Mesodermal cell (in vitro differentiated cells): ENCODE measurements at regions not wholly inside any gene's neighbourhood (a gene's known extent, or its start where the extent isn't known, plus 50 kb on each side); places are given as distances from the start of the nearest gene placed in this dataset.

Experiments used
- H3K27ac ChIP-seq: 2 replicates; pipeline ENCODE4 v1.7.0; 2013; ENCODE audit warnings: mild to moderate bottlenecking, low read depth, low read length, moderate library complexity; ENCODE audit not compliant: severe bottlenecking
- H3K36me3 ChIP-seq: 2 replicates; pipeline ENCODE4 v1.7.1; 2013; ENCODE audit warnings: mild to moderate bottlenecking, low read length, moderate library complexity; ENCODE audit not compliant: control insufficient read depth, insufficient read depth
- H3K4me1 ChIP-seq: one replicate; pipeline ENCODE4 v1.7.1; 2013; ENCODE audit warnings: mild to moderate bottlenecking, low read length; ENCODE audit not compliant: insufficient read depth, control insufficient read depth, poor library complexity, severe bottlenecking
- H3K4me3 ChIP-seq: 2 replicates; pipeline ENCODE4 v1.7.0; 2013; ENCODE audit warnings: low read length, control low read depth, mild to moderate bottlenecking; ENCODE audit not compliant: insufficient read depth, poor library complexity, severe bottlenecking; ENCODE audit errors: extremely low read depth
- H3K9me3 ChIP-seq: 2 replicates; pipeline ENCODE4 v1.7.1; 2013; ENCODE audit warnings: mild to moderate bottlenecking, low read length, moderate library complexity; ENCODE audit not compliant: control insufficient read depth
- WGBS, 2 experiments: methylation state at CpG; one replicate each; pipeline ENCODE4 v1.1.5; 2013; ENCODE audit warnings: missing lambda C conversion rate in 2 of 2; ENCODE audit not compliant: insufficient coverage in 2 of 2; 5-methylcytosine and 5-hydroxymethylcytosine counted together

DNA sequence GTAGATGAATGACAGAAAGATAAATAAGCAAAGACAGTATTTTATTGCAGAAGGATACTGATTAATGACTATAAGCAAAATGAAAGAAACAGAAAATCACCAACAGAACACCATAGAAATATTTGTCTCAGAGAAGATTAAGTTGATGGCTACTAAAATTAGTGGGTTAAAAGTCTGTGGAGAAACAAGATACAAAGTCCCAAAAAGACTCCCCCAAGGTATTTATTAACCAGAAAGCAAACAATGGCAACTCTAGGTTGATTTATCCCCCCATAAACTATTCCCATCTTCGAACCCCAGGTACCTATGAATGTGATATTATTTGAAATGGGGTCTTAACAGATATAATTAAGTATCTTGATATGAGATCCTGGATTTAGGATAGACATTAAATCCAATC, 1104.5 kb upstream of the PHF14 start:
- no peaks in the 10 kb centered on the region for H3K4me1 ChIP-seq
- no peak overlapping the region for H3K27ac ChIP-seq
- H3K4me3 ChIP-seq, result no peak overlapping the region
- no peaks in the 10 kb centered on the region for H3K36me3 ChIP-seq
- no CpG with 5 or more reads among the region's 1 CpG for WGBS, 2 experiments
- no peaks in the 10 kb centered on the region for H3K9me3 ChIP-seq

DNA sequence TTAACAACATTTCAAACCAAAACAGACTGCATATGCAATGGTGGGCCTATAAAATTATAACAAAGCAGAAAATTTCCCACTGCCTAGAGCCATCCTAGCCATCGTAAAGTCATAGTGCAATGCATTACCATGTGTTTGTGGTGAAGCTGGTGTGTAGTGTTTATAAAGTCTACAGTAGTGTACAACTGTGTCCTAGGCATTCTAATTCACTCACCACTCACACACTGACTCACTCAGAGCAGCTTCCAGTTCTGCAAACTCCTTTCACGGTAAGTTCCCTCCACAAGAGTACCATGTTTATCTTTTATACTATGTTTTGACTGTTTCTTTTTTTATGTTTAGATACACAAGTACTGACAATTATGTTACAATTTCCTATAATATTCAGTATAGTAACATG, 1104.1 kb upstream of the PHF14 start:
- no peaks in the 10 kb centered on the region for H3K4me1 ChIP-seq
- H3K27ac ChIP-seq, result no peak overlapping the region
- H3K36me3 ChIP-seq, result no peaks in the 10 kb centered on the region
- no peak overlapping the region for H3K4me3 ChIP-seq
- WGBS, 2 experiments, result no CpG with 5 or more reads among the region's 2 CpGs
- H3K9me3 ChIP-seq, result no peaks in the 10 kb centered on the region

DNA sequence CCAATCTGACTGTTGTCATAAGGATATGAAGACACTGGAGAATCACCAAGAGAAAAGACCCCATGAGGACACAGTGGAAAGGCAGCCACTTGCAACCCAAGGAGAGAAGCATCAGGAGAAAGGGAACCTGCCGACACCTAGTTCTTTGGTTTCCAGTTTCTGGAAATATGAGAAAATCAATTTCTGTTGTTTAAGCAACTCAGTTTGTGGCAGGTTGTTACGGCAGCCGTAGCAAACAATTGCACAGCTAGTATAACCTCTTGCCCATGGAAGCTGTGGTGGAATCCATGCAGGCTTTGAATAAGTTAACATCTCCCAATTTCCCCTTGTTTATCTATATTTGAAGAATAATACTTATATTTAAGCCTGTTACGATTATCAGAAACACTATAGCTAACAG, 1103.0 kb upstream of the PHF14 start:
- no peaks in the 10 kb centered on the region for H3K36me3 ChIP-seq
- no peak overlapping the region for H3K27ac ChIP-seq
- no peaks in the 10 kb centered on the region for H3K9me3 ChIP-seq
- 88 to 100% methylated on average over 1 to 3 of the region's 4 CpGs for WGBS, 2 experiments
- no peak overlapping the region for H3K4me3 ChIP-seq
- no peaks in the 10 kb centered on the region for H3K4me1 ChIP-seq

DNA sequence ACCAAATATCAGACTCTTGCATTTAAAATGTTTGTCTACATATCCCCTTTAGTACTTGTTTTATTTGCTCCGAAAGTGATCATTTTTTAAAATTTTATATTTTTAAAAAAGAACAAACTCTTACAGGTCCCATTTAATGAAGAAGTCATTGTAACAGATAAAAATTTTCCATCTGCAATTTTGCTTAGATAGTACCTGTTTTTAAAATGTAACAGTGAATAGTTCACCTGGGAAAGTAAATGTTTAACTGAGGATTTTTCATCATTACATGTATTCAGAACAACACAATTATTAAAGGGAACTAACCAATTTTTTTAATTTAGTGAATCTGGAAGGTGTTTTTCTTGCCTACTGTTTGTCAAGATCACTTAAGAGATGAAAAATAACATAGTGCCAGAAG, 1099.5 kb upstream of the PHF14 start:
- no CpG with 5 or more reads among the region's 1 CpG for WGBS, 2 experiments
- Histone ChIP-seq H3K9me3 (no peaks in the 10 kb centered on the region), H3K27ac (no peak overlapping the region), H3K4me3 (no peak overlapping the region), H3K4me1 (no peaks in the 10 kb centered on the region), H3K36me3 (no peaks in the 10 kb centered on the region)

DNA sequence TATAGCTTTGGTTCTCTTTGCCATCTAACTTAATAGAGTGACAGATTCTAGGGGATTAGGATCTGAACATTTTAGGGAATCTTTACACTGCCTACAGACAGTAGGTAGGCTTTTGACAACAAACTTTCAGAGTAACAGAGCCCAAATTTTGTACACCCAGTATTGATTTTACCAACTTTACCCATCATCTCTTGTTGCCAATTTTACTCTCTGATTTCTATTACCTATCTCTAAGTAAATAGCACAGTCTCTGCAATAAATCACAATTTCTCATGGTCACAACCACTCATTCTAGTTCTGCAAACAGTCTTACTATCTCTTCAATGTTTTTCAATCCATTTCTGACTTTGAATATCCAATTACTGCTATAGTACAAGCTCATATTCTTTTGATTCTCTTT, 1097.6 kb upstream of the PHF14 start:
- Histone ChIP-seq H3K36me3 (no peaks in the 10 kb centered on the region), H3K4me1 (no peaks in the 10 kb centered on the region), H3K27ac (no peak overlapping the region), H3K9me3 (no peaks in the 10 kb centered on the region), H3K4me3 (no peak overlapping the region)

DNA sequence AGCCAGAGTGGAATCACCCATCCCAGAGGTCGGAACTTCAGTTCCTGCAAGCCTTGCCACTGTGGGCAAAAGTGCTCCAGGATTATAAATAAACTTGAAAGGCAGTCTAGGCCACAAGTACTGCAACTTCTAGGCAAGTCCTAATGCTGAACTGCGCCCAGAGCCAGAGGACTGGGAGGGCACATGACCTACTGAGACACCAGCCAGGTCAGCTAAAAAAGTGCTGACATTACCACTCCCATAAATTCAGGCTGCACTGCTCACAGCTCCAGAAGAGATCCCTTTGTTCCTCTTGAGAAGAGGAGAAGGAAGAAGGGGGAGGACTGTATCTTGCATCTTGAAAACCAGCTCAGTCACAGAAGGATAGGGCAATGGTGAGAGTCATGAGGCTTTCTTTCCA, 1084.1 kb upstream of the PHF14 start:
- WGBS, 2 experiments, result 70 to 78% methylated on average over 2 of the region's 2 CpGs
- Histone ChIP-seq H3K36me3 (no peaks in the 10 kb centered on the region), H3K4me1 (no peaks in the 10 kb centered on the region), H3K9me3 (no peaks in the 10 kb centered on the region), H3K27ac (no peak overlapping the region), H3K4me3 (no peak overlapping the region)

DNA sequence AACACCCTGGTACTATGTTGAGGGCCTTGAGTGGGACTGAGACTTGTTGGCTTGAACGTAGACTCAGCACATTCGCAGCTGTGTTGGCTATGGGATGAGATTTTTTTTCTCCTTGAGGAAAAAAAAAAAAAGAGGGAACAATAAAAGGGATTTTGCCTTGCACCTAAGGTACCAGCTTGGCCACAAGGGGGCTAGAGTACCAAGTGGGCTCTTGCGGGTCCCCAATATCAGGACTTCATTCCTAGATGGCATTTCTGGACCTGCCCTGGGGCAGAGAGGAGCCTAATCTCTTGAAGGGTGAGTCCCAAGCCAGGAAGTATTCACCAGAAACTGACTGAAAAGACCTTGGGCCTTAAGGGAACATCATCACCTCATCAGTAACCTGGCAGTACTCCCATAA, 1083.6 kb upstream of the PHF14 start:
- 87 to 93% methylated on average over 2 to 3 of the region's 3 CpGs for WGBS, 2 experiments
- Histone ChIP-seq H3K27ac (no peak overlapping the region), H3K4me1 (no peaks in the 10 kb centered on the region), H3K9me3 (no peaks in the 10 kb centered on the region), H3K36me3 (no peaks in the 10 kb centered on the region), H3K4me3 (no peak overlapping the region)

DNA sequence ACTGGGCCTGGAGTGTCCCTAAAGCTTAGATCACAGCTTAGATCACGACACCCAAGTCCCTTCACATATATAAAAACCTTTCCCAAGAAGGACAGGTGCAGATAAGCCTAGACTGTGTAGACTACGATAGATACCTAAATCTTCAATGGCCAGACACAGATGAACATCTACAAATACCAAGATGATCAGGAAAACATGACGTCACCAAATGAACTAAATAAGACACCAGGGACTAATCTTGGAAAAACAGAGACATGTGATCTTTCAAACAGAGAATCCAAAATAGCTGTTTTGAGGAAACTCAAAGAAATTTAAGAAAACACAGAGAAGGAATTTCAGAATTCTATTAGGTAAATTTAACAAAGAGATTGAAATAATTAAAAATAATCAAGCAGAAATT, 1082.6 kb upstream of the PHF14 start:
- H3K27ac ChIP-seq, result no peak overlapping the region
- no peaks in the 10 kb centered on the region for H3K36me3 ChIP-seq
- H3K9me3 ChIP-seq, result no peaks in the 10 kb centered on the region
- no peaks in the 10 kb centered on the region for H3K4me1 ChIP-seq
- no peak overlapping the region for H3K4me3 ChIP-seq
- 88 to 100% methylated on average over 1 to 2 of the region's 3 CpGs for WGBS, 2 experiments

DNA sequence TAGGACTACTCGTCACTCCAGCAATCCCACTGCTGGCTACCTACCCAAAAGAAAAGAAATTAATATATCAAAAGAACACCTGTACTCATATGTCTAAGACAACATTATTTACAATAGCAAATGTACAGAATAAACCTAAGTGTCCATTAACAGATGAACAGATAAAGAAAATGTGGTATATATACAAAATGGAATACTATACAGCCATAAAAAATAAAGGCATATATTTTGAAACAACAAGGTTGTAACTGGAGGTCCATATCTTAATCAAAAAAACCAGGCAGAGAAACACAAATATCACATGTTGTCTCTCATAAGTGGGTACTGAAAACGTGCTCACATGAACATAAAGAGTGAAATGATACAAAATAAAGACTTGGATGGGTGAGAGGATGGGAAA, 1073.3 kb upstream of the PHF14 start:
- H3K36me3 ChIP-seq, result no peaks in the 10 kb centered on the region
- no peak overlapping the region for H3K4me3 ChIP-seq
- WGBS, 2 experiments, result no CpG with 5 or more reads among the region's 2 CpGs
- H3K9me3 ChIP-seq, result no peaks in the 10 kb centered on the region
- no peaks in the 10 kb centered on the region for H3K4me1 ChIP-seq
- H3K27ac ChIP-seq, result no peak overlapping the region

DNA sequence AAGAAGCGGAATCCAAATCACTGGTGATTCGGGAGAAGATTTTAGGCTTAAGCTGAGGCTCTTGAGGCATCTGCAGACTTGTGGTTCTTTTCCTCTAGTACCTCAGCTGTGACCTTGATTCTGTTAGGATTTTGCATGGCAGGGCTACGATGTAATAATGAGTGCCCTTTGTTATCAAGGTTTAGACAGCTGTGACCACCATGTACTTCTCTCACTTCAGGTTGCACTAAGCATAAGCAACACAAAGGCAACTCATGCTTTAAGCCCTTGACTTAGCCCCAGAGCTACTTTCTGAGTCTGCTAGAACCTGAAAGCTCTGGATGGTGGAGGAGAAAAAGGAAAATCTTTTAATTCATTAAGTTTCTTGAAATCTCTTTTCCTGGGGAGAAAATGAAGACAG, 1052.3 kb upstream of the PHF14 start:
- WGBS, 2 experiments, result 90 to 93% methylated on average over 2 to 3 of the region's 3 CpGs
- no peaks in the 10 kb centered on the region for H3K4me1 ChIP-seq
- H3K9me3 ChIP-seq, result no peaks in the 10 kb centered on the region
- H3K4me3 ChIP-seq, result no peak overlapping the region
- no peak overlapping the region for H3K27ac ChIP-seq
- H3K36me3 ChIP-seq, result no peaks in the 10 kb centered on the region

DNA sequence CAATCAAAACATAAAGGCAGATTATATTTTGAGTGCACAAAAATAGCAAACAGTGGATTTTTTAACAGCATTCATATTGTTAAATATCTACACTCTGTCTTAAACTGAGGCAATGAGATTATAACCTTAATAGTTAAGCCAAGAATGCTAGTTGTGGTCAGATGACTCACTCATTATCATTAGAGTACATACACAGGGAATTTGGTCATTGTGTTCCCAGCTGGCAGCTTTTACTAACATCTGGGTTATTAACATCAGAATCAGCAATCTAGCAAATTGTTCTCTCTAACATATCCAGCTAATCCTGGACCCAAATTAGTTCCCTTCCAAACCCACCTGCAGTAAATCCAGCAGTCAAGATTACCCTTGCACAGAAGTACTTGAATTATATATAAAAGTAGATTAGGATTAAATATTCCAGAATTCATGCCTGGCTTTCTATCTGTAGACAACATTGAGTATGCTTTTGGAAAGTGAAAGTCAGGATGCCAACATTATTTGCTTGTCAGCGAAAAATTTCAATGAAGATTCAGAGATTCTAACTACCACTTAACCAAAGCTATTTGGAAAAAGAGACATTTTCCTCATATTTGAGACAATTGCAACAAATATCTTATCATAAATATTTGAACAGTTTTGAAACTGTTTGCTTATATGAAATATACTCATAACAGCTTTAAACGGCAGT, 1035.6 kb upstream of the PHF14 start:
- no CpG with 5 or more reads among the region's 2 CpGs for WGBS, 2 experiments
- H3K36me3 ChIP-seq, result no peaks in the 10 kb centered on the region
- no peak overlapping the region for H3K4me3 ChIP-seq
- no peaks in the 10 kb centered on the region for H3K9me3 ChIP-seq
- H3K4me1 ChIP-seq, result peaks cover 4% of the 10 kb centered on the region
- no peak overlapping the region for H3K27ac ChIP-seq
